Coronary artery (tissue), 2 donors: ENCODE measurements at regions not wholly inside any gene's neighbourhood (a gene's known extent, or its start where the extent isn't known, plus 50 kb on each side); places are given as distances from the start of the nearest gene placed in this dataset.

Experiments
- DNase-seq: peaks from one replicate; pipeline ENCODE4 v3.0.0-alpha.2; 2017; ENCODE audit warnings: low spot score
- H3K27ac ChIP-seq, 2 donors: fragments of 200-600 bp; sonication (generic); one replicate each; pipeline ENCODE4 v1.5.1; 2016 to 2019
- H3K4me3 ChIP-seq: fragments of 200-600 bp; sonication (generic); 2 replicates; pipeline ENCODE4 v1.5.1; 2016; ENCODE audit warnings: mild to moderate bottlenecking, moderate library complexity
- CTCF ChIP-seq: fragments of 200-600 bp; sonication (generic); IDR thresholded peaks from one replicate; pipeline ENCODE4 v1.5.1; 2019; ENCODE audit warnings: antibody characterized with exemption

- no peak overlapping the region for H3K4me3 ChIP-seq
- TF ChIP-seq CTCF = no peak
- H3K27ac ChIP-seq = no peak overlapping the region
- DNase-seq = peak; percentile 73
Observed at GRCh38 chr2:71833855-71834560, 313.7 kb downstream of the CYP26B1 start.

DNA sequence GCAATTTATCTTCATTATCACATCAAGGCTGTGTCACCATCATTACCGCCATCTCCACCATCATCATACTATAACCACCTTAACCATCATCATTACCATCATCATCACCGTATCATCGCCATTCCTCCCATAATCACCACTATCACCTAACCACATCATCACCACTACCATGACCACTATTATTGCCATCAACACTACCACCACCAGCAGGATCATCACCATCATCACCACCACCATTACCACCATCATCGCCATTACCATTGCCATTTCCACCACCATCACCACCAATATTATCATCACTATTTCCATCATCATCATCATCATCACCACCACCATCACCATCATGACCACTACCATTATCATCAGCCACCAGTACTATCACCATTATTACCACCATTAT lies 314.4 kb downstream of the CYP26B1 start:
- H3K4me3 ChIP-seq = no peak overlapping the region
- H3K27ac ChIP-seq = no peak overlapping the region
- no peak for TF ChIP-seq CTCF
- no peak for DNase-seq

DNA sequence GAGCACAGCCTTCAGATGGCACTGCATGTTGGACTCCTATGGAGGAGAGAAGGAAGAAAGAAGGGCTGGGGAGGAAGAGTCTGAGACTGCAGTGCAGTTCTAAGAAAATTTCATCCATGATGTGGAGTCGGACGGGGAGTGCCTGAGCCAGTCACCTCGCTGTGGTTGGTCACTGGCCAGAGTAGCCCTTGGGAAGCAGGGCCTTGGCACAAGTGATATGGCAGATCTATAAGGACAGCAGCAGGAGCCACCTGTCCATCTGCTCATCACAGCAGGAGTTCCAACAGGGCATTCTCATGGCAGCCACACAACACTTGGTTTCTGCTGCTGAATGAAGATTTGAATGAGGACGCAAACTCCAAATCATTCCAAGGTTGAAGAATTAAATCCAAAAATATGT lies 314.8 kb downstream of the CYP26B1 start:
- H3K4me3 ChIP-seq = no peak overlapping the region
- H3K27ac ChIP-seq = no peak overlapping the region
- no peak for DNase-seq
- no peak for TF ChIP-seq CTCF

GRCh38 chr2:71832388-71832787 lies 315.3 kb downstream of the CYP26B1 start:
- peak overlapping the region in 1 of 2 donors; percentile 78 for H3K27ac ChIP-seq
- H3K4me3 ChIP-seq = no peak overlapping the region
- no peak for TF ChIP-seq CTCF
- DNase-seq = no peak

DNA sequence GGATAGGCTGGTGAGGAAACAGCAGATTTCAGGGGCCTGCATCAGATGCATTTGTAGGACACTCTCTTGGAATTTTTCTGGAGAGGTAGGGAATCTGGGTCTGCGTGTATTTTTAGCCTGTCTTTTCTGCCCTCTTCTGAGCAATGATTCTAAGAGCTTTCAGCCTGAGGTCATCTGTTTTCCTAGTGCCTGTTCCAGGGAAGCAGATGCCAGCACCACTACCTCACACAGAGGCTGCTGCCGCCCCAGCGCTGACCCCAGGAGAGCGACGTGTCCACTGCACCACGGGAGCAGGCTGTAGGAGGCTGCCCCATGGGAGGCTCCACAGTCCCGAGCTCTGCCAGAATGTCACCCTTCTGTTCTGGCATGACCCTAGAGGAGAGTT lies 316.5 kb downstream of the CYP26B1 start:
- Histone ChIP-seq H3K4me3 (no peak overlapping the region), H3K27ac (peak overlapping the region; percentile 76 to 78)
- peak; percentile 91 for DNase-seq
- TF ChIP-seq CTCF = no peak

DNA sequence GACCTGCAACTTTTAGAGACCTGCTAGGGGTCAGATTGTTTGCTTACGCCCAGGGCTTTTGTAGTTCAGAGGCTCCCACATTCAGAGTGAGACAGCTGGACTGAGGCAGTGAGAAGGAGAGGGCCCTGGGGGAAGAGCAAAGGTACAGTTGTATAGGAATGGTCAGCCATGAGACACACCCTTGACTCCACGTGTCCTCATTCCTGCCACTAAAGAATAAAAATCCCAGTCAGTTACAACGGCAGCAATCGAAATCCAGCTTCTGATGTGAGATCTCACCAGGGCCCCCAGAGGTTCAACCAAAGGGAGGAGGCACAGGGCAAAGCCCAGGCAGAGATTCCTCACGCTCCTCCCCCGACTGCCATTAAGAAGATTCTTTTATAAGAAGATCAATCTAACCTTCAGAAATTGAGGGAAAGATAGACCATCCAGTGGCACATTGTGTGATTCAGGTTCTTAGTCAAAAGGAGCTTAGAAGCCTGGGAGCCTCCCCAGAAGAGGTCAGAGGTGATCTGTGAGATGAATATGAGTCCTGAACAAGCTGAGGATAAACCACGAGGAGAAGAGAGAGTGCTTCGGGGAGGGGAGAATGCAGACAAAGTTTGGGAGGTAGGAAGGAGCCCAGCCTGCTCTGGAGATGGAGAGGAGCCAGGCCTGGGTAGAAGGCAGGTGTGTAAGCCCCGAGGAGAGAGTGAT lies 317.0 kb downstream of the CYP26B1 start:
- Histone ChIP-seq H3K27ac (peak overlapping the region; percentile 76 to 78), H3K4me3 (no peak overlapping the region)
- TF ChIP-seq CTCF = no peak
- no peak for DNase-seq

- DNase-seq = no peak
- H3K4me3 ChIP-seq = no peak overlapping the region
- no peak for TF ChIP-seq CTCF
- no peak overlapping the region for H3K27ac ChIP-seq
Observed at GRCh38 chr2:71829008-71829407, 318.7 kb downstream of the CYP26B1 start.
